Fibroblast of villous mesenchyme (primary cell): ENCODE measurements at regions not wholly inside any gene's neighbourhood (a gene's known extent, or its start where the extent isn't known, plus 50 kb on each side); places are given as distances from the start of the nearest gene placed in this dataset.

Experiments used
- DNase-seq: peaks from one replicate; pipeline ENCODE4 v3.0.0-alpha.2; 2010; ENCODE audit warnings: low read depth
- H3K4me3 ChIP-seq: 2 replicates; pipeline ENCODE4 v1.5.1; 2011; ENCODE audit warnings: low read depth, mild to moderate bottlenecking, low read length
- CTCF ChIP-seq: IDR thresholded peaks from 2 replicates; pipeline ENCODE4 v1.5.1; 2012; ENCODE audit warnings: low read depth, mild to moderate bottlenecking, low read length; ENCODE audit not compliant: insufficient read depth

GRCh38 chr9:120065151-120065550 is 514.8 kb downstream of the CDK5RAP2 start:
- DNase-seq, result no peak
- no peak overlapping the region for H3K4me3 ChIP-seq

GRCh38 chr9:120045011-120045410 is 535.0 kb downstream of the CDK5RAP2 start:
- TF ChIP-seq CTCF, result no peak
- H3K4me3 ChIP-seq, result no peak overlapping the region
- no peak for DNase-seq

More at GRCh38 chr9:120065151-120065550, 514.8 kb downstream of the CDK5RAP2 start:
- no peak for TF ChIP-seq CTCF

GRCh38 chr9:120043448-120043847 is 536.5 kb downstream of the CDK5RAP2 start:
- no peak overlapping the region for H3K4me3 ChIP-seq
- DNase-seq, result no peak
- no peak for TF ChIP-seq CTCF

GRCh38 chr9:120040896-120041295 is 539.1 kb downstream of the CDK5RAP2 start:
- no peak overlapping the region for H3K4me3 ChIP-seq
- TF ChIP-seq CTCF, result no peak
- DNase-seq, result no peak

- no peak for DNase-seq
- no peak for TF ChIP-seq CTCF
- H3K4me3 ChIP-seq, result no peak overlapping the region
Observed at GRCh38 chr9:120038342-120038741, 541.6 kb downstream of the CDK5RAP2 start.

- DNase-seq, result no peak
- no peak for TF ChIP-seq CTCF
- no peak overlapping the region for H3K4me3 ChIP-seq
Observed at GRCh38 chr9:120032639-120033038, 547.3 kb downstream of the CDK5RAP2 start.

- no peak for DNase-seq
- no peak for TF ChIP-seq CTCF
- no peak overlapping the region for H3K4me3 ChIP-seq
Observed at GRCh38 chr9:120030847-120031246, 549.1 kb downstream of the CDK5RAP2 start.
